Neural progenitor cell (in vitro differentiated cells): ENCODE measurements at regions not wholly inside any gene's neighbourhood (a gene's known extent, or its start where the extent isn't known, plus 50 kb on each side); places are given as distances from the start of the nearest gene placed in this dataset.

Experiments
- DNase-seq: peaks from one replicate; pipeline ENCODE4 v3.0.0-alpha.2; 2016; ENCODE audit warnings: low spot score
- H2AFZ ChIP-seq: fragments of 200-600 bp; sonication (generic); replicated peaks from 2 replicates; pipeline ENCODE4 v1.6.1; 2016; ENCODE audit warnings: antibody characterized with exemption
- H3F3A ChIP-seq: fragments of 200-600 bp; sonication (generic); 2 replicates; pipeline ENCODE4 v1.6.1; 2016; ENCODE audit warnings: antibody characterized with exemption, low read depth
- H3K27ac ChIP-seq: fragments of 200-600 bp; sonication (generic); 2 replicates; pipeline ENCODE4 v1.5.1; 2016; ENCODE audit warnings: mild to moderate bottlenecking
- H3K27me3 ChIP-seq: fragments of 200-600 bp; sonication (generic); 2 replicates; pipeline ENCODE4 v1.6.1; 2016; ENCODE audit warnings: mild to moderate bottlenecking, moderate library complexity
- H3K36me3 ChIP-seq: fragments of 200-600 bp; sonication (generic); 2 replicates; pipeline ENCODE4 v1.5.1; 2016
- H3K4me1 ChIP-seq: fragments of 200-600 bp; sonication (generic); 2 replicates; pipeline ENCODE4 v1.6.1; 2016; ENCODE audit warnings: mixed run types
- H3K4me2 ChIP-seq: fragments of 200-600 bp; sonication (generic); 2 replicates; pipeline ENCODE4 v1.6.1; 2016
- H3K4me3 ChIP-seq: fragments of 200-600 bp; sonication (generic); 2 replicates; pipeline ENCODE4 v1.5.1; 2016
- H3K79me2 ChIP-seq: fragments of 200-600 bp; sonication (generic); 2 replicates; pipeline ENCODE4 v1.6.1; 2016; ENCODE audit warnings: low read depth
- H3K9ac ChIP-seq: fragments of 200-600 bp; sonication (generic); 2 replicates; pipeline ENCODE4 v1.6.1; 2016
- H3K9me3 ChIP-seq: fragments of 200-600 bp; sonication (generic); 2 replicates; pipeline ENCODE4 v1.5.1; 2016; ENCODE audit warnings: low read depth
- H4K20me1 ChIP-seq: fragments of 200-600 bp; sonication (generic); 2 replicates; pipeline ENCODE4 v1.6.1; 2016; ENCODE audit warnings: low read depth
- H3K27ac Mint-ChIP-seq: 3 replicates; pipeline ENCODE4 v1.8.0; 2021; ENCODE audit warnings: mixed read lengths
- H3K27me3 Mint-ChIP-seq: 2 replicates; pipeline ENCODE4 v1.8.0; 2022; ENCODE audit warnings: low read depth, mild to moderate bottlenecking, inconsistent platforms, moderate library complexity, mixed read lengths; ENCODE audit not compliant: insufficient read depth
- H3K36me3 Mint-ChIP-seq: 3 replicates; pipeline ENCODE4 v1.8.0; 2021; ENCODE audit warnings: mixed read lengths
- H3K4me1 Mint-ChIP-seq: 3 replicates; pipeline ENCODE4 v1.8.0; 2021; ENCODE audit warnings: mixed read lengths
- H3K4me3 Mint-ChIP-seq: 3 replicates; pipeline ENCODE4 v1.8.0; 2021; ENCODE audit warnings: mild to moderate bottlenecking, moderate library complexity, mixed read lengths
- H3K9me3 Mint-ChIP-seq: 3 replicates; pipeline ENCODE4 v1.8.0; 2020; ENCODE audit warnings: mixed read lengths
- CTCF ChIP-seq: fragments of 200-600 bp; sonication (generic); IDR thresholded peaks from 2 replicates; pipeline ENCODE4 v1.5.1; 2017; ENCODE audit warnings: antibody characterized with exemption, mild to moderate bottlenecking
- EZH2 ChIP-seq: fragments of 200-600 bp; sonication (generic); IDR thresholded peaks from 2 replicates; pipeline ENCODE4 v1.6.1; 2017; ENCODE audit warnings: antibody characterized with exemption, mild to moderate bottlenecking, moderate library complexity
- EZH2phosphoT487 ChIP-seq: fragments of 200-600 bp; sonication (generic); IDR thresholded peaks from 2 replicates; pipeline ENCODE4 v1.6.1; 2017; ENCODE audit warnings: antibody characterized with exemption

- no peak overlapping the region for H3K9ac ChIP-seq
- no peaks in the 10 kb centered on the region for H3K79me2 ChIP-seq
- TF ChIP-seq CTCF = no peak
- no peak for TF ChIP-seq EZH2
- TF ChIP-seq EZH2phosphoT487 = no peak
- no peaks in the 10 kb centered on the region for H3K36me3 Mint-ChIP-seq
- H3K27me3 Mint-ChIP-seq = no peaks in the 10 kb centered on the region
- no peak overlapping the region for H2AFZ ChIP-seq
- H3K36me3 ChIP-seq = no peaks in the 10 kb centered on the region
- H3K4me3 ChIP-seq = no peak overlapping the region
- no peaks in the 10 kb centered on the region for H3K4me1 ChIP-seq
- H3F3A ChIP-seq = peaks cover 4% of the 10 kb centered on the region
- no peak overlapping the region for H3K4me2 ChIP-seq
- peaks cover 5% of the 10 kb centered on the region for H3K4me1 Mint-ChIP-seq
- no peaks in the 10 kb centered on the region for H3K9me3 Mint-ChIP-seq
- H4K20me1 ChIP-seq = no peaks in the 10 kb centered on the region
- H3K4me3 Mint-ChIP-seq = no peak overlapping the region
- H3K27me3 ChIP-seq = no peaks in the 10 kb centered on the region
- no peak overlapping the region for H3K27ac ChIP-seq
- H3K9me3 ChIP-seq = no peaks in the 10 kb centered on the region
- H3K27ac Mint-ChIP-seq = no peak overlapping the region
- no peak for DNase-seq
These were observed 253.0 kb downstream of the TECRL start for GRCh38 chr4:64156253-64156652.

- DNase-seq = no peak
- Histone ChIP-seq H2AFZ (no peak overlapping the region), H3K79me2 (no peaks in the 10 kb centered on the region), H3K4me3 (no peak overlapping the region), H3K4me1 (no peaks in the 10 kb centered on the region), H3K36me3 (no peaks in the 10 kb centered on the region), H3K27ac (no peak overlapping the region), H3K27me3 (no peaks in the 10 kb centered on the region), H3F3A (no peaks in the 10 kb centered on the region), H3K9ac (no peak overlapping the region), H4K20me1 (no peaks in the 10 kb centered on the region), H3K9me3 (peaks cover 5% of the 10 kb centered on the region), H3K4me2 (no peak overlapping the region)
- TF ChIP-seq EZH2 = no peak
- TF ChIP-seq CTCF = no peak
- no peak for TF ChIP-seq EZH2phosphoT487
- peaks cover 37% of the 10 kb centered on the region for H3K9me3 Mint-ChIP-seq
- H3K4me1 Mint-ChIP-seq = no peaks in the 10 kb centered on the region
- H3K4me3 Mint-ChIP-seq = no peak overlapping the region
- H3K27ac Mint-ChIP-seq = no peak overlapping the region
- H3K27me3 Mint-ChIP-seq = peaks cover 10% of the 10 kb centered on the region
- peaks cover 8% of the 10 kb centered on the region for H3K36me3 Mint-ChIP-seq
These were observed 263.2 kb downstream of the TECRL start for GRCh38 chr4:64146030-64146429.

- H3K27ac ChIP-seq = no peak overlapping the region
- H3K4me1 ChIP-seq = no peaks in the 10 kb centered on the region
- Mint-ChIP-seq H3K9me3 (peaks cover 42% of the 10 kb centered on the region), H3K4me1 (no peaks in the 10 kb centered on the region), H3K4me3 (no peak overlapping the region), H3K27ac (no peak overlapping the region), H3K36me3 (peaks cover 8% of the 10 kb centered on the region), H3K27me3 (peaks cover 10% of the 10 kb centered on the region)
- TF ChIP-seq EZH2phosphoT487 (no peak), CTCF (no peak), EZH2 (no peak)
- H3K4me2 ChIP-seq = no peak overlapping the region
- H3K27me3 ChIP-seq = no peaks in the 10 kb centered on the region
- DNase-seq = no peak
- H3F3A ChIP-seq = no peaks in the 10 kb centered on the region
- peaks cover 5% of the 10 kb centered on the region for H3K9me3 ChIP-seq
- H3K9ac ChIP-seq = no peak overlapping the region
- no peak overlapping the region for H3K4me3 ChIP-seq
- H4K20me1 ChIP-seq = no peaks in the 10 kb centered on the region
- no peaks in the 10 kb centered on the region for H3K36me3 ChIP-seq
- H2AFZ ChIP-seq = no peak overlapping the region
- no peaks in the 10 kb centered on the region for H3K79me2 ChIP-seq
These were observed 264.3 kb downstream of the TECRL start for GRCh38 chr4:64144994-64145393.
